ENCODE measurements at regions not wholly inside any gene's neighbourhood (a gene's known extent, or its start where the extent isn't known, plus 50 kb on each side); places are given as distances from the start of the nearest gene placed in this dataset.
A peak's percentile ranks its signal among the peaks of the same experiment; 100 is the strongest.

GRCh38 chr17:52255347-52255746 is 96.8 kb upstream of the CA10 start:
- no peak for DNase-seq (ENCODE audit: low read depth)
- H3K4me3 ChIP-seq (ENCODE audit: low read depth, low read length) = no peak overlapping the region
- no peak for TF ChIP-seq CTCF (IDR thresholded peaks at IDR 0.05; ENCODE audit: low read depth, low read length)
- no peak for TF ChIP-seq POLR2A (IDR thresholded peaks at IDR 0.05; ENCODE audit: extremely low read depth, insufficient read length)
- no peak for TF ChIP-seq MYC (IDR thresholded peaks at IDR 0.05; ENCODE audit: low read depth, low read length)
- no peak for TF ChIP-seq MAX (IDR thresholded peaks at IDR 0.05; ENCODE audit: low read depth, low read length)

- DNase-seq (ENCODE audit: low read depth) = no peak
- TF ChIP-seq MYC (IDR thresholded peaks at IDR 0.05; ENCODE audit: low read depth, low read length) = no peak
- TF ChIP-seq CTCF (IDR thresholded peaks at IDR 0.05; ENCODE audit: low read depth, low read length) = no peak
- no peak for TF ChIP-seq POLR2A (IDR thresholded peaks at IDR 0.05; ENCODE audit: extremely low read depth, insufficient read length)
- no peak for TF ChIP-seq MAX (IDR thresholded peaks at IDR 0.05; ENCODE audit: low read depth, low read length)
- H3K4me3 ChIP-seq (ENCODE audit: low read depth, low read length) = no peak overlapping the region
Observed at GRCh38 chr17:52244689-52245088, 86.2 kb upstream of the CA10 start.

GRCh38 chr17:52242268-52242667 is 83.8 kb upstream of the CA10 start:
- no peak overlapping the region for H3K4me3 ChIP-seq (ENCODE audit: low read depth, low read length)
- TF ChIP-seq MYC (IDR thresholded peaks at IDR 0.05; ENCODE audit: low read depth, low read length) = no peak
- DNase-seq (ENCODE audit: low read depth) = no peak

- no peak overlapping the region for H3K4me3 ChIP-seq (ENCODE audit: low read depth, low read length)
- TF ChIP-seq CTCF (IDR thresholded peaks at IDR 0.05; ENCODE audit: low read depth, low read length) (no peak), POLR2A (IDR thresholded peaks at IDR 0.05; ENCODE audit: extremely low read depth, insufficient read length) (no peak), MAX (IDR thresholded peaks at IDR 0.05; ENCODE audit: low read depth, low read length) (no peak), MYC (IDR thresholded peaks at IDR 0.05; ENCODE audit: low read depth, low read length) (no peak)
- peak; percentile 0 for DNase-seq (ENCODE audit: low read depth)
Observed at GRCh38 chr17:52237151-52237550, 78.6 kb upstream of the CA10 start.

GRCh38 chr17:52235516-52235915 is 77.0 kb upstream of the CA10 start:
- DNase-seq (ENCODE audit: low read depth) = no peak
- no peak overlapping the region for H3K4me3 ChIP-seq (ENCODE audit: low read depth, low read length)
- TF ChIP-seq MAX (IDR thresholded peaks at IDR 0.05; ENCODE audit: low read depth, low read length) = no peak
- TF ChIP-seq POLR2A (IDR thresholded peaks at IDR 0.05; ENCODE audit: extremely low read depth, insufficient read length) = no peak
- TF ChIP-seq MYC (IDR thresholded peaks at IDR 0.05; ENCODE audit: low read depth, low read length) = no peak
- TF ChIP-seq CTCF (IDR thresholded peaks at IDR 0.05; ENCODE audit: low read depth, low read length) = no peak

GRCh38 chr17:52233632-52234031 is 75.1 kb upstream of the CA10 start:
- H3K4me3 ChIP-seq (ENCODE audit: low read depth, low read length) = no peak overlapping the region
- no peak for TF ChIP-seq MAX (IDR thresholded peaks at IDR 0.05; ENCODE audit: low read depth, low read length)
- no peak for TF ChIP-seq POLR2A (IDR thresholded peaks at IDR 0.05; ENCODE audit: extremely low read depth, insufficient read length)
- TF ChIP-seq CTCF (IDR thresholded peaks at IDR 0.05; ENCODE audit: low read depth, low read length) = no peak
- TF ChIP-seq MYC (IDR thresholded peaks at IDR 0.05; ENCODE audit: low read depth, low read length) = no peak
- DNase-seq (ENCODE audit: low read depth) = no peak
